ENCODE measurements at regions not wholly inside any gene's neighbourhood (a gene's known extent, or its start where the extent isn't known, plus 50 kb on each side); places are given as distances from the start of the nearest gene placed in this dataset.

DNA sequence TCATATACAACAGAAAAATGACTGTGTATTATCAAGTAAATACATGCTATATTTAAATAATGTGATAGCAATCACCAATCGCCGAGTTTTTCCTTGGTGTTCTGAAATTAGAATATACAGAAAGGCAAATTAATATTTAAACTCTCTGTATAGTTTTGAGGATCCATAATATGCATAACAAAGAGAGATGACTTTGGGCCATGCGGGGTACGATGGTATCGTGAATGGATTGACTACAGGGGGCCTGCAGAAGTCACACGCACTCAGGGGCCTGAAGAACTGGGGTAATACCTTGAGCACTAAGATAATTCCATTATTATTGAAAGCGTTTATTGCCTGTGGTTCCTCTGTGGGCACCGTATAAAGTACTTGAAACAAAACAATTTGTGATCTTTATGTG, 314.0 kb downstream of the TEX29 start:
- no peak overlapping the region for H4K5ac ChIP-seq (ENCODE audit: insufficient read length, low read depth, low read length)
- no peaks in the 10 kb centered on the region for H3K27me3 ChIP-seq (ENCODE audit: insufficient read depth, low read length)
- Mint-ChIP-seq H3K4me3 (0 out of 5 replicates have a peak overlapping the region, but pooled peaks have one; percentile 4 to 10), H3K36me3 (ENCODE audit: insufficient read depth in 1 of 3, low read depth in 3 of 3) (no peaks in the 10 kb centered on the region), H3K27me3 (ENCODE audit: low read depth) (peaks cover under 1% of the 10 kb centered on the region), H3K27ac (no peak overlapping the region; a peak in 1 of 7 replicates), H3K4me1 (peaks cover 51 to 68% of the 10 kb centered on the region in 2 experiments), H3K9me3 (peaks cover 0 to 3% of the 10 kb centered on the region in 2 experiments; a peak in 1 of 5 replicates)
- no peak overlapping the region for H3K56ac ChIP-seq (ENCODE audit: insufficient read length, low read depth, low read length)
- H3K79me1 ChIP-seq (ENCODE audit: insufficient read depth, low read depth, low read length, poor library complexity, severe bottlenecking), result no peaks in the 10 kb centered on the region
- H2BK20ac ChIP-seq (ENCODE audit: low read depth, low read length, poor library complexity, severe bottlenecking), result no peak overlapping the region
- no peak overlapping the region for H4K8ac ChIP-seq (replicated peaks; ENCODE audit: insufficient read length, low read depth, low read length)
- H2AK5ac ChIP-seq (ENCODE audit: insufficient read length, low read length), result no peak overlapping the region
- peaks cover 13% of the 10 kb centered on the region; the same call in 1 of the 2 replicates for H3K4me1 ChIP-seq (ENCODE audit: insufficient read depth, low read length)
- no peak overlapping the region for H3K14ac ChIP-seq (ENCODE audit: insufficient read depth, low read length)
- no peaks in the 10 kb centered on the region for H3K9me3 ChIP-seq (ENCODE audit: control insufficient read depth, low read depth, low read length)
- no peak overlapping the region for H4K91ac ChIP-seq (ENCODE audit: insufficient read length, low read depth, low read length)
- H2BK120ac ChIP-seq (ENCODE audit: low read depth, low read length, poor library complexity, severe bottlenecking), result no peak overlapping the region
- no peak overlapping the region for H3K18ac ChIP-seq (ENCODE audit: insufficient read length, low read depth, low read length)
- peak overlapping the region; percentile 2 for H3K4me2 ChIP-seq (ENCODE audit: insufficient read depth, insufficient read length, low read length)
- no peak overlapping the region for H2BK12ac ChIP-seq (ENCODE audit: insufficient read length, low read depth, low read length)
- WGBS (ENCODE audit: extremely low coverage, insufficient read length, low lambda C conversion rate), result no CpG with 5 or more reads among the region's 8 CpGs
- H3T11ph ChIP-seq (ENCODE audit: low read length), result no peak overlapping the region
- TF ChIP-seq, protein P1, sequence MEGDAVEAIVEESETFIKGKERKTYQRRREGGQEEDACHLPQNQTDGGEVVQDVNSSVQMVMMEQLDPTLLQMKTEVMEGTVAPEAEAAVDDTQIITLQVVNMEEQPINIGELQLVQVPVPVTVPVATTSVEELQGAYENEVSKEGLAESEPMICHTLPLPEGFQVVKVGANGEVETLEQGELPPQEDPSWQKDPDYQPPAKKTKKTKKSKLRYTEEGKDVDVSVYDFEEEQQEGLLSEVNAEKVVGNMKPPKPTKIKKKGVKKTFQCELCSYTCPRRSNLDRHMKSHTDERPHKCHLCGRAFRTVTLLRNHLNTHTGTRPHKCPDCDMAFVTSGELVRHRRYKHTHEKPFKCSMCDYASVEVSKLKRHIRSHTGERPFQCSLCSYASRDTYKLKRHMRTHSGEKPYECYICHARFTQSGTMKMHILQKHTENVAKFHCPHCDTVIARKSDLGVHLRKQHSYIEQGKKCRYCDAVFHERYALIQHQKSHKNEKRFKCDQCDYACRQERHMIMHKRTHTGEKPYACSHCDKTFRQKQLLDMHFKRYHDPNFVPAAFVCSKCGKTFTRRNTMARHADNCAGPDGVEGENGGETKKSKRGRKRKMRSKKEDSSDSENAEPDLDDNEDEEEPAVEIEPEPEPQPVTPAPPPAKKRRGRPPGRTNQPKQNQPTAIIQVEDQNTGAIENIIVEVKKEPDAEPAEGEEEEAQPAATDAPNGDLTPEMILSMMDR (conservative IDR thresholded peaks at IDR 0.05), result no peak
- H3K79me2 ChIP-seq (ENCODE audit: insufficient read depth, low read length), result no peaks in the 10 kb centered on the region
- no peak overlapping the region for H2BK15ac ChIP-seq (ENCODE audit: low read depth, low read length)
- no peak overlapping the region for H3K4ac ChIP-seq (ENCODE audit: low read depth, low read length)
- DNase-seq, result peak; percentile 25
- no peak overlapping the region for H3K23ac ChIP-seq (ENCODE audit: insufficient read length, low read depth, low read length)
- H2AFZ ChIP-seq (ENCODE audit: low read length), result no peak overlapping the region
- H2BK5ac ChIP-seq (ENCODE audit: insufficient read length, low read length), result no peak overlapping the region
- no peak overlapping the region for H3K27ac ChIP-seq (ENCODE audit: insufficient read length, low read depth, low read length)
- H4K20me1 ChIP-seq (ENCODE audit: control insufficient read depth, insufficient read depth, insufficient read length), result no peaks in the 10 kb centered on the region
- no peak overlapping the region for H3K9ac ChIP-seq (ENCODE audit: extremely low read depth, insufficient read length, low read length)
- H3K23me2 ChIP-seq (ENCODE audit: insufficient read length, low read depth, low read length, poor library complexity, severe bottlenecking), result no peaks in the 10 kb centered on the region
